ENCODE measurements at regions not wholly inside any gene's neighbourhood (a gene's known extent, or its start where the extent isn't known, plus 50 kb on each side); places are given as distances from the start of the nearest gene placed in this dataset.
"Not testable (repeated sequence)": the region's sequence is repeated elsewhere in the genome, so short reads cannot be mapped to it uniquely, and the experiment has no call there.

GRCh38 chr9:20253635-20254034 lies 368.7 kb downstream of the MLLT3 start:
- Mint-ChIP-seq H3K9me3 (no peaks in the 10 kb centered on the region), H3K27ac (peak overlapping the region; percentile 49), H3K4me3 (no peak overlapping the region), H3K36me3 (no peaks in the 10 kb centered on the region), H3K4me1 (peaks cover 34% of the 10 kb centered on the region), H3K27me3 (no peaks in the 10 kb centered on the region)

DNA sequence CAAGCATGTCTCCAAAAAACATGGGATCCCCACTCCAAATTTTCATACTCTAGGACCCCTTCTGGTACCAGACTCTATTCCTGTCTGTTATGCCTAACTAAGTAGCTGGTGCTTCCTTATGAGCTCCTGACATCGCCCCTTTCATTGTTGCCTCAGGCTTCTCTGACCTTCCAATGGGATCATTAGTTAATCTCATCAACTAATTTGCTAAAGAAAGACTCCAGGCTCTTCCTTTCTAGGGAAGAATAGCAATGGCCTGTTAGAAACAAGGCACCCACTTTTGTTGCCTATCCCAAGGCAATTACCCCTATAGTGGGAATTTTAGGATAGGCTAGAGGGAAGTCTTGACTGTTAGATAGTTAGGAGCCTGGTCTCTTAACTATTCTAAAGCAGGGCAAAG lies 369.5 kb downstream of the MLLT3 start:
- no peaks in the 10 kb centered on the region for H3K27me3 Mint-ChIP-seq
- H3K9me3 Mint-ChIP-seq, result no peaks in the 10 kb centered on the region
- no peaks in the 10 kb centered on the region for H3K36me3 Mint-ChIP-seq
- no peak overlapping the region for H3K27ac Mint-ChIP-seq
- H3K4me3 Mint-ChIP-seq, result no peak overlapping the region
- H3K4me1 Mint-ChIP-seq, result peaks cover 34% of the 10 kb centered on the region

- Mint-ChIP-seq H3K27me3 (no peaks in the 10 kb centered on the region), H3K9me3 (no peaks in the 10 kb centered on the region), H3K4me1 (peaks cover 33% of the 10 kb centered on the region), H3K27ac (no peak overlapping the region), H3K4me3 (no peak overlapping the region), H3K36me3 (no peaks in the 10 kb centered on the region)
These were observed 371.5 kb downstream of the MLLT3 start for GRCh38 chr9:20250791-20251190.

- Mint-ChIP-seq H3K36me3 (peaks cover 1% of the 10 kb centered on the region), H3K4me1 (peaks cover 73% of the 10 kb centered on the region), H3K27ac (no peak overlapping the region), H3K4me3 (no peak overlapping the region), H3K9me3 (no peaks in the 10 kb centered on the region), H3K27me3 (no peaks in the 10 kb centered on the region)
These were observed 378.0 kb downstream of the MLLT3 start for GRCh38 chr9:20244271-20244670.

- H3K4me1 Mint-ChIP-seq, result peaks cover 73% of the 10 kb centered on the region
- no peaks in the 10 kb centered on the region for H3K9me3 Mint-ChIP-seq
- peak overlapping the region; percentile 23 for H3K4me3 Mint-ChIP-seq
- H3K36me3 Mint-ChIP-seq, result peaks cover 1% of the 10 kb centered on the region
- H3K27me3 Mint-ChIP-seq, result no peaks in the 10 kb centered on the region
- no peak overlapping the region for H3K27ac Mint-ChIP-seq
These were observed 378.5 kb downstream of the MLLT3 start for GRCh38 chr9:20243841-20244240.

GRCh38 chr9:20242510-20243189 lies 379.6 kb downstream of the MLLT3 start:
- peaks cover 79% of the 10 kb centered on the region for H3K4me1 Mint-ChIP-seq
- H3K4me3 Mint-ChIP-seq, result peak overlapping the region; percentile 77
- H3K27me3 Mint-ChIP-seq, result no peaks in the 10 kb centered on the region
- H3K9me3 Mint-ChIP-seq, result no peaks in the 10 kb centered on the region
- peaks cover 1% of the 10 kb centered on the region for H3K36me3 Mint-ChIP-seq
- H3K27ac Mint-ChIP-seq, result peak overlapping the region; percentile 53

DNA sequence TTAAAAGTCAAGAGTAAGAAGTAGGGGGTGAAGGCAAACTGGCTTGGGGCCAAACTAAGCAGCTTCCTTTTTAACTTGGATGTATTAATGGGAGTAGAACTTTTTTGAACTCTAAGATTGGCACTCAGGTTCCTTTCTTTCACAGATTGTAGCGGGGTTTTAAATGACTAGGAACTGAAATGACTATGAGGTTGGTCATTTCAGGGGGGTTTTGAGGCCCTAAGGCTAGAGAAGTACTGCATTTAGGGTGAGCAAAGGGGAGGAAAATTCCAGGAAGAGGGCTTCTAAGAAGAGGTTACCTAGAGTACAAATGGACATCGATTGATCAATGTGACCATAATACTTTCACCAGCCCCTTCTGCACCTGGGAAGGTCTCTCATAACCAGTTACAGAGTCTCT lies 381.8 kb downstream of the MLLT3 start:
- no peak overlapping the region for H3K4me3 Mint-ChIP-seq
- peaks cover 86% of the 10 kb centered on the region for H3K4me1 Mint-ChIP-seq
- no peaks in the 10 kb centered on the region for H3K27me3 Mint-ChIP-seq
- H3K27ac Mint-ChIP-seq, result no peak overlapping the region
- H3K9me3 Mint-ChIP-seq, result no peaks in the 10 kb centered on the region
- H3K36me3 Mint-ChIP-seq, result peaks cover 1% of the 10 kb centered on the region

DNA sequence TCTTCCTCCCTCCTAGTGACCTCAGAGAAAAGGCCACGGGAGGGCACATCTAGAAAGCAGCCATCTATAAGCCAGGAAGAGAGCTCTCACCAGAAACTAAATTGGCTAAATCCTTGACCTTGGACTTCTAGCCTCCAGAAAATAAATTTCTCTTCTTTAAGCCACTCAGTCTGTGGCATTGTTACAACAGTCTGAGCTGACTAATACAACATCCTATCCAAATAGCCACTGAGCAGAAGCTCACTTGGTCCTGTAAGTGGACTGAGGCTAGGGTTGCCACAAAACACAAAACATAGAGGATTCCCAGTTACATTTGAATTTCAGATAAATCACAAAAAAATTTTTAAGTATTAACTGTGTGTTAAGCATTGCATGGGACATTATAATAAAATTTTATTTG lies 383.4 kb downstream of the MLLT3 start:
- no peak overlapping the region for H3K4me3 Mint-ChIP-seq
- H3K36me3 Mint-ChIP-seq, result peaks cover 3% of the 10 kb centered on the region
- no peaks in the 10 kb centered on the region for H3K9me3 Mint-ChIP-seq
- H3K27ac Mint-ChIP-seq, result no peak overlapping the region
- peaks cover 70% of the 10 kb centered on the region for H3K4me1 Mint-ChIP-seq
- H3K27me3 Mint-ChIP-seq, result no peaks in the 10 kb centered on the region

GRCh38 chr9:20237686-20238085 lies 384.6 kb downstream of the MLLT3 start:
- peaks cover 8% of the 10 kb centered on the region for H3K36me3 Mint-ChIP-seq
- H3K4me1 Mint-ChIP-seq, result peaks cover 58% of the 10 kb centered on the region
- H3K4me3 Mint-ChIP-seq, result no peak overlapping the region
- H3K9me3 Mint-ChIP-seq, result peaks cover 2% of the 10 kb centered on the region
- no peaks in the 10 kb centered on the region for H3K27me3 Mint-ChIP-seq
- no peak overlapping the region for H3K27ac Mint-ChIP-seq

- Mint-ChIP-seq H3K36me3 (peaks cover 9% of the 10 kb centered on the region), H3K27ac (no peak overlapping the region), H3K9me3 (peaks cover 6% of the 10 kb centered on the region), H3K4me1 (peaks cover 48% of the 10 kb centered on the region), H3K27me3 (no peaks in the 10 kb centered on the region), H3K4me3 (no peak overlapping the region)
These were observed 385.6 kb downstream of the MLLT3 start for GRCh38 chr9:20236676-20237075.

DNA sequence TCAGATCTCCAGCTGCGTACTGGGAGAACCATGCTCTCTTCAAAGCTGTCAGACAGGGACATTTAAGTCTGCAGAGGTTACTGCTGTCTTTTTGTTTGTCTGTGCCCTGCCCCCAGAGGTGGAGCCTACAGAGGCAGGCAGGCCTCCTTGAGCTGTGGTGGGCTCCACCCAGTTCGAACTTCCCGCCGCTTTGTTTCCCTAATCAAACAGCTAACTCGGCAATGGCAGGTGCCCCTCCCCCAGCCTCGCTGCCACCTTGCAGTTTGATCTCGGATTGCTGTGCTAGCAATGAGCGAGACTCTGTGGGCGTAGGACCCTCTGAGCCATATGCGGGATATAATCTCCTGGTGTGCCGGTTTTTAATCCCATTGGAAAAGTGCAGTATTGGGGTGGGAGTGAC lies 387.1 kb downstream of the MLLT3 start:
- H3K4me3 Mint-ChIP-seq, H3K36me3 Mint-ChIP-seq, H3K9me3 Mint-ChIP-seq, H3K27ac Mint-ChIP-seq, H3K27me3 Mint-ChIP-seq: not testable (repeated sequence)
- peaks cover 35% of the 10 kb centered on the region for H3K4me1 Mint-ChIP-seq

DNA sequence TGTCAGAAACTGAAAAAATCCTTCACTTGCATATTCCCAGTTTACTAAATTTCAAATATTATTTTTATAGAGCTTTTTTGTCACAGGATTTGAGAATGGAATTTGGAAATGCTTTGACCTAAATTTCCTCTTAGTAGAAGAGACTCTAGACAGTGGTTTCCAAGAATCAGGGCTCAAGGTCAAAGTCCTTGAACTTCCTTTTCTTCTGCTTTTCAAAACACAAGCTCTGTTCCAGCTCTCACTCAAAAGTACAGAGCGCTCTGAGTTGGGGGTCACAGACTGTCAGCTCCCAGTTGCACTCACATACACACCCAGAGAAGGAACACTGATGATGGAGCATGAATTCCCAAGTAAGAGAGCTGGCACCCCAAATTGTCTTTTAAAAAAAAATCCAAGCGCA lies 394.2 kb downstream of the MLLT3 start:
- no peak overlapping the region for H3K27ac Mint-ChIP-seq

DNA sequence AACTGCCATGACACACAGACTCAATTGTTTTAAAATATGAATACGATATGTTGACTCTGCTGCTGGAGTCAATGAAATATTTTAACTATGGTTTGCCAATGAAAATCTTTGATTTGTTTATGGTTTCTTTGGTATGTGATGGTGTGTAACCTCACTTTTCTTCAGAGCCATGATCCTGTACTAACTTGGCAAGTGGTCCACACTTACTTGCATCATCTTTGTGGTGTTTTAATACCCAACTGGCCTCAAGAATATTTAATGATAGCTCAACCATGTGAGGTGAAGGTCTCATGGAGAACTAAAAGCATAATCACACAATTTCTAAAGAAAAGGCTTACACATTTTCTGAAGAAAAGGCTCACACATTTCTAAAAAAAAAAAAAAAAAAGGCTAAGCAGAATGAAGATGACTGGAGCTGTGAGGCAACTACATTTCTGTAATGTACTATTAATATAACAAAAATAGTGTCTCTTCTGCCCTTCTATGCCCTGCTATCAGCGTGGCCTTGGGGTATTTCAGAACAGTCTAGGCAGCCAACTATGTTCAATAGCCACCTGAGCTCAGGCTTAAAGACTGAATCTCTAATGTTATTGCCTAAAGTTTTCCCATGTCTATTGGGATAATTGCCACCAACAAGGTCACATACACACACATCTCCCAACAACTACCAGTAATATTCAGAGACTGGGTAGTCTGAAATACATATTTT lies 395.0 kb downstream of the MLLT3 start:
- no peak overlapping the region for H3K27ac Mint-ChIP-seq
- no peaks in the 10 kb centered on the region for H3K27me3 Mint-ChIP-seq
- H3K4me1 Mint-ChIP-seq, result peaks cover 32% of the 10 kb centered on the region
- no peaks in the 10 kb centered on the region for H3K36me3 Mint-ChIP-seq
- H3K4me3 Mint-ChIP-seq, result no peak overlapping the region
- peaks cover under 1% of the 10 kb centered on the region for H3K9me3 Mint-ChIP-seq

More for the DNA sequence above, 394.2 kb downstream of the MLLT3 start:
- Mint-ChIP-seq H3K36me3 (peaks cover 2% of the 10 kb centered on the region), H3K4me3 (no peak overlapping the region), H3K27me3 (no peaks in the 10 kb centered on the region), H3K4me1 (peaks cover 32% of the 10 kb centered on the region), H3K9me3 (peaks cover 6% of the 10 kb centered on the region)

DNA sequence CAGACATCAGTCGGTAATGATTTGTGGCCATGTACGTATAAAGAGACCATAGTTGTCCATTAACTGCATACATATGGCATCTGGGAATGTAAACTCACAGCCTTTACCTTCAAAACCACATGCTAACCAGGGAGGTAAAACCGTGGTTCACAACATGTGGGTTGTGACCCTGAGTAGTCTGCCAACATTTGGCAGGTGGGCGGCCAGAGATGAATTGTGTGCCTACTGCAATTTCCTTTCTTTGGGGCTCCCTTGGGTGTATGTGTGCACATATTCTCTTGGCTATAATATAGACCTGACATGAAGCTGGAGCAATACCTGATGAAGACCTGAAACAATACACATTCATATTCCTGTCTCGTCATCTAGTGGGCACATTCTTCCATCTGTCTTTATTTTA lies 396.0 kb downstream of the MLLT3 start:
- no peaks in the 10 kb centered on the region for H3K36me3 Mint-ChIP-seq
- no peak overlapping the region for H3K4me3 Mint-ChIP-seq
- H3K27me3 Mint-ChIP-seq, result no peaks in the 10 kb centered on the region
- H3K4me1 Mint-ChIP-seq, result peaks cover 41% of the 10 kb centered on the region
- no peaks in the 10 kb centered on the region for H3K9me3 Mint-ChIP-seq
- no peak overlapping the region for H3K27ac Mint-ChIP-seq

GRCh38 chr9:20225826-20226225 lies 396.5 kb downstream of the MLLT3 start:
- Mint-ChIP-seq H3K27me3 (no peaks in the 10 kb centered on the region), H3K4me3 (no peak overlapping the region), H3K36me3 (no peaks in the 10 kb centered on the region), H3K27ac (no peak overlapping the region), H3K4me1 (peaks cover 46% of the 10 kb centered on the region), H3K9me3 (no peaks in the 10 kb centered on the region)

GRCh38 chr9:20224756-20225155 lies 397.5 kb downstream of the MLLT3 start:
- H3K4me3 Mint-ChIP-seq, result no peak overlapping the region
- H3K36me3 Mint-ChIP-seq, result no peaks in the 10 kb centered on the region
- no peak overlapping the region for H3K27ac Mint-ChIP-seq
- peaks cover 54% of the 10 kb centered on the region for H3K4me1 Mint-ChIP-seq
- H3K9me3 Mint-ChIP-seq, result no peaks in the 10 kb centered on the region
- no peaks in the 10 kb centered on the region for H3K27me3 Mint-ChIP-seq

Measured in activated naive CD4-positive, alpha-beta T cell treated with anti-CD3 and anti-CD28 coated beads, Interleukin-2, amount 50 U/mL, for 24 hours (primary cell).